ENCODE measurements at regions not wholly inside any gene's neighbourhood (a gene's known extent, or its start where the extent isn't known, plus 50 kb on each side); places are given as distances from the start of the nearest gene placed in this dataset.
A peak's percentile ranks its signal among the peaks of the same experiment; 100 is the strongest.

DNA sequence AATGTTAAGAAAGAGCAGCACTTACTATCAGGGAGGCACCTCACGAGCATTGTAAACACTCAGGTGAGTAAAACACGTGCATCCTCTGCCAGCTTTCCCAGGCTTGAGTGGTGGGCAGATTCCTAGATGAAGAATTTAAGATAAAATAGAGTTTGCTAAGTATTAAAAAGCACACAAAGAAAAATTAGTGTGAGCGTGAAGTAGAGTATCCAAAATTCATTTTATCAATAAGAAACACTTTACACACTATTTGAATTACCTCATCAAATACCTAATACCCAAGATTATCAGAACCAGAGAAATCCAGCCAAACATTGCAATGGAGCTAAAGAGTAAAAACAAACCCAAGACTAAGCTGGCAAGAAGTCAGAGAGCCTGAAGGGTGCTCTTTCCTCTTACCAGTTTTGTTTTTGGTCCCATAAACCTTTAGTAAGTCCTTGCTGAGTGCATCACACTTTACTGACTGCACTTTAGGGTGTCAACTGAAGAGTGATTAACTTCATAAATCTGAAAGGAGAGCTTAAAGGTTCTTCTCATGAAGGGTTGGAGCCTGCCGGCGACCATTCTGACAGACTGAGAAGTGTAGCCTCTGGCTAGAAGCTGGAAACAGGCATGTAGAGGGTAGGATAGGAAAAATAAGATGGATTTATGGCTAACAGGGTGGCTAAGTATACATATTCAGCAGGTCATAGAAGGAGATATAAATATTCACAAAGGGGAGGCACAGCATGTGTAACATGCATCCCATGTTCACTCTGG is 151.1 kb downstream of the SLC7A11 start:
- no peak overlapping the region for H3K27ac ChIP-seq
- no peak for TF ChIP-seq ZFX (IDR thresholded peaks at IDR 0.05)

- TF ChIP-seq, protein P1, sequence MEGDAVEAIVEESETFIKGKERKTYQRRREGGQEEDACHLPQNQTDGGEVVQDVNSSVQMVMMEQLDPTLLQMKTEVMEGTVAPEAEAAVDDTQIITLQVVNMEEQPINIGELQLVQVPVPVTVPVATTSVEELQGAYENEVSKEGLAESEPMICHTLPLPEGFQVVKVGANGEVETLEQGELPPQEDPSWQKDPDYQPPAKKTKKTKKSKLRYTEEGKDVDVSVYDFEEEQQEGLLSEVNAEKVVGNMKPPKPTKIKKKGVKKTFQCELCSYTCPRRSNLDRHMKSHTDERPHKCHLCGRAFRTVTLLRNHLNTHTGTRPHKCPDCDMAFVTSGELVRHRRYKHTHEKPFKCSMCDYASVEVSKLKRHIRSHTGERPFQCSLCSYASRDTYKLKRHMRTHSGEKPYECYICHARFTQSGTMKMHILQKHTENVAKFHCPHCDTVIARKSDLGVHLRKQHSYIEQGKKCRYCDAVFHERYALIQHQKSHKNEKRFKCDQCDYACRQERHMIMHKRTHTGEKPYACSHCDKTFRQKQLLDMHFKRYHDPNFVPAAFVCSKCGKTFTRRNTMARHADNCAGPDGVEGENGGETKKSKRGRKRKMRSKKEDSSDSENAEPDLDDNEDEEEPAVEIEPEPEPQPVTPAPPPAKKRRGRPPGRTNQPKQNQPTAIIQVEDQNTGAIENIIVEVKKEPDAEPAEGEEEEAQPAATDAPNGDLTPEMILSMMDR (conservative IDR thresholded peaks at IDR 0.05): peak; percentile 79
- no peak for TF ChIP-seq ZFX (IDR thresholded peaks at IDR 0.05)
- no peak overlapping the region for H3K27ac ChIP-seq
Observed at GRCh38 chr4:138090150-138090917, 151.8 kb downstream of the SLC7A11 start.

DNA sequence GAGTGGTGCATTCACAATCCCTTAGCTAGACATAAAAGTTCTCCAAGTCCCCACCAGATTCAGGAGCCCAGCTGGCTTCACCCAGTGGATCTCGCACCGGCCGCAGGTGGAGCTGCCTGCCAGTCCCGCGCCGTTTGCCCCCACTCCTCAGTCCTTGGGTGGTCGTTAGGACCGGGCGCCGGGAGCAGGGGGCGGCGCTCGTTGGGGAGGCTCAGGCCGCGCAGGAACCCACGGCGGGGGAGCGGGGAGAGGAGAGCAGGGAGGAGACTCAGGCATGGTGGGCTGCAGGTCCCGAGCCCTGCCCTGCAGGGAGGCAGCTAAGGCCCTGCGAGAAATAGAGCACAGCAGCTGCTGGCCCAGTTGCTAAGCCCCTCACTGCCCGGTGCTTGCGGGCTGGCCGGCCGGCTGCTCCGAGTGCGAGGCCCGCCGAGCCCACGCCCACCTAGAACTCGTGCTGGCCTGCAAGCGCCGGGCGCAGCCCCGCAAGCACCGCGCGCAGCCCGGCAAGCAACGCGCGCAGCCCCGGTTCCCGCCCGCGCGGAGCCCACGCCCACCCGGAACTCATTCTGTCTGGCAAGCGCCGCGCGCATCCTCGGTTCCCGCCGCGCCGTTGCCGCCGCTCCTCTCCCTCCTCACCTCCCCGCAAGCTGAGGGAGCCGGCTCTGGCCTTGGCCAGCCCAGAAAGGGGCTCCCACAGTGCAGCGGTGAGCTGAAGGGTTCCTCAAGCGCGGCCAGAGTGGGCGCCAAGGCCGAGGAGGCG is 153.5 kb downstream of the SLC7A11 start:
- H3K27ac ChIP-seq: no peak overlapping the region
- TF ChIP-seq, protein P1 (conservative IDR thresholded peaks at IDR 0.05): no peak
- no peak for TF ChIP-seq ZFX (IDR thresholded peaks at IDR 0.05)

DNA sequence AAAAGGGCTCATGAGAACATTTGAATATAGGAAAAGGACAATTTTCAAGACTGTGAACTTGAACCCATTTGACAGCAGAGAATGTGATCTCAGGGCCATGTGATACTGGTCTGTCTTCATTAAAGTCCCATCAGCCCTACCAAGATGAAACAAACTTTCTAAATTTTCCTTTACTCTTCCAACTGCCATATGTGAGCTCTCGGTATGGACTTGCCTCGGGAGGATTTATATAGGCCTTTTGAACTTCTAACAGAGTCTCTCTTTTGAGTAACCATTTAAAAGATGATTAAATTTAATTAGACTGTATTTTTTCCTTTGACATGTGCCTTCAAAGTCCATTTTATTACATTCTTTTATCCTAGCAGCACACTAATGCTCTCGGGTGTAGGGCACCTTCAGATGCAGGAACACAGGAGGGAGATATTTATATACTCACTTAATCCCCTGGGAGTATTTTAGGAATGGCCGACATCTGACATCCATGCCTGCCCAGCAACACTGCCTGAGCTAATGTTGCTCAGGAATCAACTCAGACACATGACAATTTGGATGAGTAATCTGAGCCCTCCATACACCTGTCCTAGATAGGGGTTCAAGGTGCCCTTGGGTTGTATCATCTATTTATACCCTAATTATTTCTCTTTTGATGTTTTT is 155.0 kb downstream of the SLC7A11 start:
- TF ChIP-seq, protein P1 (conservative IDR thresholded peaks at IDR 0.05): no peak
- TF ChIP-seq ZFX (IDR thresholded peaks at IDR 0.05): no peak
- no peak overlapping the region for H3K27ac ChIP-seq

DNA sequence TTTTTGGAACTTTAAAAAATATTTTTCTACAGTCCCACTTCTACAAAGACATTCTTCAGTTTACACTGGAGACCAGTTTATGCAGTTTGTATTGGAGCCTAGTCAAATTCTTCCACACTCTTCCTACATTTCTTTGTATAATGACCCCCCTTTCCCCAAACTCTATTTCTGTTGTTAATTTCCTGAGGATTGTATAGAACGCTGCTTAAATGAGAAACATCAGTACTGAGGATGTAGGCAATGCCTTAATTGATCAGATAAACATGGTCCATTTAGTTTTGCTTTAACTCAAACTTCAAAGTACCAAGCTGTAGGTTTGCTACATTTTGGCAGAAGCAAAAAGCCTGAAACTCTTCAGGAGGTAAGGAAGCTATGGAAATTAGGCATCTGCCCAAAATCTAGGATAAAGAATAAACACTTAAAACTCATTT is 155.5 kb downstream of the SLC7A11 start:
- H3K27ac ChIP-seq: no peak overlapping the region
- TF ChIP-seq ZFX (IDR thresholded peaks at IDR 0.05): no peak
- TF ChIP-seq, protein P1 (conservative IDR thresholded peaks at IDR 0.05): no peak

DNA sequence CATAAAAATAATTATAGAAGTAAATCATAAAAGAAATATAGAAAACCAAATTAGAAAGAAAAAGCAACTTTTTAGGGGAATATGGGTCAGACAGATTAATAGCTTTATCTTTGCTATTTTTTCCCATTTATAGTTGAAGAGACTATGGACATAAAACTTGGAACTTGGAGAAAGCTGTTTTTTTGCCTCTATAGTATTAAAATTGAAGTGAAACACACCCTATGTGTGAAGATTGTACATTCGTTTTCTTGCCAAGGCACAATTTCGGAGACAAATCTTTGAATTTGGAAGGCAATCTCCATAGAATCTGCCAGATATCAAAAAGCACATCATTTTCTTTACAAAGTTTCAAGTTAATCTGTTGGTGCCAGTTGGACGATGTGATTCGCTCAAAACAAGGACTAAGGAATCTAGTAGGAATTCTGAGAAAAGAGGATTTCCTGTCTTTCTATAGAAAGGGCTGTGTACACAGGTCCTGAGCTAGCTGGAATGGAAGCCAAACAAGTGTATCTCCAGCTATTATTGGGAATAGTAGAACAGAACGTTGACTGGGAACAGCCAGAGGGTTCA is 156.3 kb downstream of the SLC7A11 start:
- H3K27ac ChIP-seq: no peak overlapping the region
- no peak for TF ChIP-seq ZFX (IDR thresholded peaks at IDR 0.05)
- TF ChIP-seq, protein P1 (conservative IDR thresholded peaks at IDR 0.05): no peak
